ENCODE measurements at regions not wholly inside any gene's neighbourhood (a gene's known extent, or its start where the extent isn't known, plus 50 kb on each side); places are given as distances from the start of the nearest gene placed in this dataset.

DNA sequence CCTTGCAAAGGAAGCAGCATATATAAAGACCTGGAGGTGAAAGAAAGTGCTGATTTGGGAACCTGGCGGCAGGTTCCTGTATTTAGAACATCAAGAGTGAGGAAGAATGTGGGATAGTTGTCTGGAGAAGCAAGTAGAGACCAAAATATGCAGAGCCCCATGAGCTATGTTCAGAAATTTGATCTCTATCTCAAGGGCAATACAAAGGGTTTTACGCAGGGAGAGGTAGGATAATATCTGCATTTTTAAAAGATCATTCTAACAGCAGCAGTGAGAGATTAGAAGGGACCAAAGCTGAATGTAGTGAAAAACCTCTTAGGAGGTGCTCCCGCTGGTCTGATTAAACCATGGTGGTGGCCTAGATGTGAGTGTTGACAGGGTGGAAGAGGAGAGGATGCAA is 453.9 kb upstream of the PKN2 start:
- FAIRE-seq: no peak
- DNase-seq (ENCODE audit: insufficient read length, low spot score): no peak

DNA sequence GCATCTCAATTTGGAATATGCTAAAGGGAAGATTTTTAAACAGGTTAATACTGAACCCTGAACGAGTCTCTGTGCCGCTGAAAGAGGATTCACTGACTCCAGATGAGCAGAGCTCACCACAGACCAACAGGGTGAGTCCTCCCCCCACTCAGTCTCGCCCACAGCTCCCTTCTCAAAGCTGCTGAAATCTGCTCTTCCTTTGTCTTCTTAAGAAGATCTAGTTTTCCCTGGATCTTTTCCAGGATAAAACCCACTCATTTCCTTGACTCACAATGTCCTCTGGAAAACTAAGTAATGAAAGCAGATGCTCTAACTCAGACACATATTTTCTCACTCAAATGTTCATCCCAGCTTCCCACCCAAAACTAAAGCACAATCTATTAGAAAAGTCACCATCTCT is 447.0 kb upstream of the PKN2 start:
- FAIRE-seq (no peak), DNase-seq (ENCODE audit: insufficient read length, low spot score) (no peak)

DNA sequence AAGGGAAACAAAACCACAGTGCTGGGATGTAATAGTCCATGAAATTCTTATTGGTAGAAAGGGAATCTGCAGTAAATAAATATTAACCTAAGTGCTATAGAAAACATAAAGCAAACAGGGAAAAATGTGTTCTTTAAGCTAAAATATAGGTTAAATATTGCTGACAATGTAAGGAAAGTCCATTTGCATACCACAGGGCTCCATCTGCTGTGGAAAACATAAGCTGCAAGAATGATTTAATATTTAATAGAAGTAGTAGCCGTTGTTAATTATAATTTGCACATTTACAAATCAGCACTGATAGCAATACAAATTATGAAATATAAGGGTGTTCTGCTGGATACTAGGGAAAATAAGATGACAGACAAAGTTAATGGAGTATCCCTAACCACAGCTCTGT is 444.9 kb upstream of the PKN2 start:
- FAIRE-seq: no peak
- DNase-seq (ENCODE audit: insufficient read length, low spot score): no peak

DNA sequence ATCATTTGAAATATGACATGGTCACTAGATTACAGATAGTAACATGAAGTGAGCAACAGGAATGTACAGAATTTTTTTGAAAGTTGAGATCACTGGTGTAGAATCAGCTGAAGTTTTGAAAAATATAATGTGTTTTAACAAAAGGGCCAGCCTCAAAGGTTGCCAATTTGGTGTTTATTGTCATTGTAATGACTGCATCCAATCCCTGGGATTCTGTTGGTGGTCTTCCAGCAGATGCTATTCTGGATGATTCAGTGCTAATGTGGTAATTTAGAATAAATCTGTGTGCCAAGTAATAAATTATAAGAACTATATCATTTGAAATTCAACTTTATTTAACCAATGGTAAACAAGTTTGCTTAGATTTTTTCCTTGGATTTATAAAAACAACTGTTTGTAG is 436.4 kb upstream of the PKN2 start:
- no peak for DNase-seq (ENCODE audit: insufficient read length, low spot score)
- FAIRE-seq: no peak

DNA sequence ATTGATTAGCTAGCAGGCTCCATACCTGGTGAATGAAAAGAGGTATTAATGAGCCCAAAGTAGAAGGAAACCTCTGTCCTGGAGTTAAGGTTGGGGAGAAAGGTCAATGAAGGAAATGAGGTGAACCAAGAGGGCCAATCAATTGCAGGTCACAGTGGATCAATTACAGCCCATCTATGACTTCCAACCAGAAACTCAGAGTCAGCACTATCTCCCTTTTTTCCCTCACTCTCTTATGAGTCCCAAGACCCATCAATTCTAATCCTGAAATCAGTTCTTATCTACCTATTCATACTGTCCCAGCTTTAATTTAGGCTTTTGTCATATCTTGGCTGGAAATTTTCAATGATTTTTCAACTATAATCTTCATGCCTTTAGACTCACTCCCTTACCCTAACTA is 433.2 kb upstream of the PKN2 start:
- FAIRE-seq (no peak), DNase-seq (ENCODE audit: insufficient read length, low spot score) (no peak)

DNA sequence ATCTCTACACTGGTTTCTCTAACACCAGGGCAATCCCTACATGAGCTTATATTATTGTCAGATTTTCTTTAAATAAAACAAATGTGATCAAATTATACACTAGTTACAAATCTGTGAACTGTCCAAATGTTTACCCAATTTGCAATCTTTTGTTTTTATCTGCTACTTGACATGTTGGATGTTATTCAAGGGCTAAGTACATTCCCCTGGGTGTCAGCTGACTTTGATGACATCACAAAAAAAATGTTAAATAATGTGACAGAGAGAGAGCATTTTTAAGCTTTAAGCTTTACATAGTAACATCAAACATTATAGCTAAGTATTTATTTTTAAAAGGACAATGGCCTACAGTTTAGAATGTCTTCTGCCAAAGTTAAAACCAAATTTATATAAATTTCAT is 431.3 kb upstream of the PKN2 start:
- FAIRE-seq: no peak
- no peak for DNase-seq (ENCODE audit: insufficient read length, low spot score)

DNA sequence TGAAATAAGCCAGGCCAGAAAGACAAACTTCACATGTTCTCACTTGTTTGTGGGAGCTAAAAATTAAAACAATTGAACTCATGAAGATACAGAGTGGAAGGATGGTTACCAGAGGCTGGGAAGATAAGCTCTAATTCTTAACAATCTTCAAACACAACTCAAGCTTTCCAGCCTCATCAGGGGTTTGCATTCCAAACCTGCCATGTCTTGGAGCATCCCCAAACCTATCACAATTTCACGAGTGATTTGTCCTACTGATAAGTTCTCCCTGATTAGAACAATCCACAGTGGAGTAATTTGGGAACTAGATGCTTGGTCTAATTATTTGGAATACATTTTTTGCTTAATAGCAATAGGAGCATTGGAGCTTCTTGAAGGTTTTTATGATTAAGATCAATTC is 418.5 kb upstream of the PKN2 start:
- FAIRE-seq: no peak
- DNase-seq (ENCODE audit: insufficient read length, low spot score): no peak

DNA sequence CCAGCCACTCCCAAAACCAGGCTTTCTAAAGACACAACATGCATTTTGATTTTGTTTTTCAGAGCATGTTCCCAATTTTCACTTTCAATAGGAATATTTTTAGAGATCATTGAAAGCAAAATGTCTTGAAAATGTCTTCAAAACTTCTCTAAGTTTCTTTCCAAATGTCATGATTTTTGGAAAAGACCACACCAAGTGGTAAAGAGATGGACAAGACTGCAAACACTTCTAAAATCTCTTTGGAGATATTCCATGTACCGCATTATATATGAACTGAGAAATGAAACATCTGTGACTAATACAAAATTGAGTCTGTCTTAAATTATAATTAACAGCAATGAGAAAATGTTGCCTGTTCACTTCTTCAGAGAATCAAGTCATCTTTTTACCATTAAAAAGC is 418.0 kb upstream of the PKN2 start:
- FAIRE-seq: no peak
- DNase-seq (ENCODE audit: insufficient read length, low spot score): no peak

DNA sequence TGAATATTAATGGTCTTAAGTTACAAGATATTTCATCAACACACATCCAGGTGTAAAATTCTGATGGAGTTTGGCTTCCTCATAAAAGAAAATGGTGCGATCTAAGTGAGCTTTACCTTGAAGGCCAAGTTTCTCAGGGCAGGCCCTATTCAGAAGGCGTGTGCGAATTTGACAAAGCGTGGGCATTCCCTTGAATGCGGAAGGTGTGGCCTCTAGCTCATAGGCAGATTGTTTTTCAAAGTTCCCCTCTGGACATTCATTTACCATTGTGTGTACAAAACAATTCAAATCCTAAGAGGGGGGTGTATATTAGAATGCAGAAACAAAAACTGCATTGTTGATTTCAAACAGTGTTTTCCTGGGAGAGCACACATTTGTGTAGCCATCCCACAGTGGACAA is 411.9 kb upstream of the PKN2 start:
- no peak for FAIRE-seq
- no peak for DNase-seq (ENCODE audit: insufficient read length, low spot score)

DNA sequence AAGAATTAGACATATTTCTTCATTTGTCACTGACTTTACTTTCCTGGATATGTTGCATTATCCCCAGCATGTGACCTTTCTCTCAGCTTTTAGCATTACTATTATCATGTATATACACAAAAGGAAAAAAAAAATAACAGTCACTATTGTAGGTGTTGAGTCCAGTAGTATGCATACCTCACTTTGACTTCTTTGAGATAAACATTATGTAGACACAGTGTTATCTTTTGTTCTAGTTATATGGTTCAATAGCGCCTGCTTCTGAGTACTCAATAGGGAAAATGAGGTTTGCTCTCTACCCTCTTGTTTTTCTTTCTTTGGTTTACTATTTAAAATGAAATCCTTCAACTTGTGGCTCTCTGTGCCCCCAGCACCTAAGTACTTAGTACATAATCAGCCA is 409.6 kb upstream of the PKN2 start:
- DNase-seq (ENCODE audit: insufficient read length, low spot score) (no peak), FAIRE-seq (no peak)

DNA sequence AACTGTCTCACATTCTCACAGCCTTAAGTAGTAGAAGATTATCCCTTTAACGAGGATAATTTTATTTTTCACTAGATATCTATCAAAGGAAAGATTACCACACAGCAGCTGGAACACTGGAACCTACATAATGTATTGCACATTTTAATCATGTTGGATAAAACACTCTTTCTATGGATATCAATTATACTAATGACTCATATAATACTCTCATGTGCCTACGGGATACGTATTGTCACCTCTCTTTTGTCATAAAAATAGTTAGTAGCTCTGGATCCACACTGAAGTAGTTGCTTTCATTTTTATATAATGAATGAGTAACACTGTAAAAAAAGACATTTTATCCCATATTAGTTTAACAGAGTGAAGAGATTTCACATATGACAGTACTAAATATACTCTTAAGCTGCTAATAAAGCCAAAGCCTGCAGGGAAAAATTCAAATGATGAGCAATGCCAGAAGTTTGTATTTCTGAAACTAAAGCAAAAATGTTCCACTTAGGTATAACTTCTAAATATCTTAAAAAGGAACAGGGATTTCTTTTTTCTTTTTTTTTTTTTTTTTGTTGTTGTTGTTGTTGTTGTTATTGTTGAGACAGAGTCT is 408.7 kb upstream of the PKN2 start:
- FAIRE-seq: no peak

DNA sequence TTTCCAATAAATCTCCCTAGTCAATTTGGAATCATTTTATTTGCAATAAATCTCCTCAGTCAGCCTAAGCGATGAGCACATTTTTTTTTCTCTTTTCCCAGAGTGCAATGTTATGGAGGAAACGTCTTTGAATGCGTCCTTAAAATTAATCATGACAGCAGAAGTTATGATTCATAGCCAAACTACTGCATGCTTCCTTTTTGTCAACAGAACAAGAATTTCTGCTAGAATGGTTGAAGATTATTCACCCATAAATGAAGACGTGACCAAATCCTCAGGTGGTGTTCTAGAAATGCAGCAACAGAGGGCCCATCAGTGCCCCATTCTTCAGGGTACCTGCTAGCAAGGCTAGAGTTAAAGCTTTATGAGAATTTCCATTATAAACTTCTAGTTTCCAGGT is 407.9 kb upstream of the PKN2 start:
- DNase-seq (ENCODE audit: insufficient read length, low spot score) (no peak), FAIRE-seq (no peak)

More for the DNA sequence above, 408.7 kb upstream of the PKN2 start:
- no peak for DNase-seq (ENCODE audit: insufficient read length, low spot score)

DNA sequence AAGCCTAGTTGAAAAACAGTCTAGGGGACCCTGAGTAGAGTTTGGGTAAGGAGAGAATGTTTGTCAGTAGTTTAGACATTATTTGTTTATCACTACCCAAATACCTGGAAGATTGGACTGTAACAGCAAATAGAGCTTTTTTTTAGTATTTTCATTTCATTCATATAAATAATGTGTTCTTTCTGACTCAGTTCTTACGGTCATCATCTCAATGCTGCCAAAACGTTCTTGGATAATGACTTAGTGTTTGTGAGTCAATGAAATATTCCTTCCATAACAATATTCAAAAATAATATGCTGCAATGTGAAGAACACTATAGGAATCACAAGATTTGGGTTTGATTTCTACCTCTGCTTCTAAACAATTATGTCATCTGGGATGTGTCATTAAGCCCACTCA is 400.0 kb upstream of the PKN2 start:
- DNase-seq (ENCODE audit: insufficient read length, low spot score) (no peak), FAIRE-seq (no peak)

DNA sequence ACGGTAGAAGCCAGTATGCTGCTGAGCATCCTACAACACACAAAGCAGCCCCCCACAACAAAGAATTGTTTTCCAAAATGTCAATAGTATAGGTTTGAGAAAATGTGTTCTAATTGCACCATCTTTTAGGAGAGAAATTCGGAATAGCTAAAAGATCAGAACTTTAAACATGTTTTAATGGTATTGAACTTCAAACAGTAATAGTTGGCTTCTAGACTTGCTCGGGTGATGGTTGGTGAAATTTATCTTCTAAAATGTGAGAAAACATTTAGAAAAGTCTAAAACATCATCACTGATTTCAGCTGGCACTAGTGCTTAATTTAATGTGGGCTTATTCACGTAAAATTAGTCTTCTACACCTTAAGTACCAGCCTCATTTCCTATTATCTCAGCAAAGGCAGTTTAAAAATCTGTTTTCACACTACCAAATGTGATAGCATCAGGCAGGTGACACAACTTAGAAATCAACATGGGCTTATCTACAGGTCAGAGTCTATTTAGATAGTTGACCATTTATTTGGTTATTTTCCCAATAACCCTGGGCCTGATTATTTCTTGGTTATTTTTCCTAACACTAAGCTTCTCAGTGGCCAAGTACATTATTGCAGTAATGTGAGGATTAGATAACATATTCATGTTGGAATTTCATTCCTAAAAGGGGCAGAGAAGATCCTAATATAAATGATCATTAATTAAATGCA is 399.3 kb upstream of the PKN2 start:
- FAIRE-seq: no peak

DNA sequence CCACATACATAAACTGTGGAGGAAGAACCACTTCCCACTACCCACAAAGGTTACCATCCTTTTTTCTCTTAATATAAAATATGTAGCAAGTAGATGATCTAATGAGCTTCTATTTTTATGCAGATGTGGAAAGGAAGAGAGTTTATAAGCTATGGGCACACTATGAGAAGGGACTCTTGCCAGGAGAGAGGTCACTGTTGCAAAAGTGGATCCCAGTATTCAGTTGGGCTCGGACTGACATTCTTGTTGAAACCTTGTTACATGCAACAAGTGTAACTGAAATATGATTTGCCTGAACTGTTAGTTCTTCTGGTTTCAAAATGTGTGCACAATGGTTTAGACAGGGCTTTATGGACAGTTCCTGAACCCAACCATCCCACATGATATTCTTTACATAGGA is 397.4 kb upstream of the PKN2 start:
- FAIRE-seq: no peak
- no peak for DNase-seq (ENCODE audit: insufficient read length, low spot score)

More for the DNA sequence above, 399.3 kb upstream of the PKN2 start:
- no peak for DNase-seq (ENCODE audit: insufficient read length, low spot score)

DNA sequence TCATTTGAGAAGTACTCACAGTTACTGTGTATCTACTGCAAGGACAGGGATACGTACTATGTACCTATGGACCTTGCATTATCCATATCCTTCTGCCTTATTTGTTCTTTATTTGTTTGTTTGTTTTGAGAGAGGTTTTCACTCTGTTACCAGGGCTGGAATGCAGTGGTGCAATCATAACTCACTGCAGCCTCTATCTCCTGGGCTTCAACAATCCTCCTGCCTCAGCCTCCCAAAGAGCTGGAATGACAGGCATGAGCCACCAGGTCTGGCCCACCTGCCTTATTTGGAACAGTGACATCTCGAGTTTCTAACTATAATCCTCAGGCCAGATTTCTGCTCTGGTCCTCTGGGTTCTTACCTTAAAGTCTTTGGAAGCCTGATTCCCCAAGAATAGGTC is 395.5 kb upstream of the PKN2 start:
- no peak for FAIRE-seq
- no peak for DNase-seq (ENCODE audit: insufficient read length, low spot score)

DNA sequence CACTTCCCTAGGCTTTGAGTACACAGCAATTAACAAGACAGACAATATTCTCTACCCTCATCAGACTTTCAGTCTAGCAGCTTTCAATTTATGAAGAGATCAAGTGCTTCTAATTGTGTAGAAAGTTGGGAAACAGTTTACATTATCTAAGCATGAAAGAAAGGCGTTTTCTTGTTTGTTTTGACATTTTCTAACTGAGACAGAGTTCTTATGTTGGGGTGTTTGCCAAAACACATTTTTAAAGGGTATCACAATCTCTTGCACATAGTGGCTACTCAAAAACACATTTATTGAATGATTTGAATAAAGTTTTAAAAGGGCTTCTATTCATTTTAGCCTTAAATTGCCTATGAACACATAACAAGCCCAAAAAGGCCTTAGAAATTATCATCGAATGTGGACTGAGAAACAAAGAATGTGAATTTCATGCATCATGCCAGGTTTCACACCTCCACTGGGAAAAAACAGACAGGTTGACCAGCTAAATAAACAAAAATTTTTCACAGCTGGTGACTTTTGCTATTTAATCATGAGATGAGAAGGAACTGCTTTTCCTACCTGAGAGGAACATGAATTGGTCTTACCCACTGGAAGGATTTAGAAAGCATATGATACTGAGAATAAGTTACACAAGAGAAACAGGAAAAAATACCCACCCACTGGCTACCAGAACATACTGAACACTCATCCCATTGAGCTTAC is 394.5 kb upstream of the PKN2 start:
- DNase-seq (ENCODE audit: insufficient read length, low spot score): no peak

DNA sequence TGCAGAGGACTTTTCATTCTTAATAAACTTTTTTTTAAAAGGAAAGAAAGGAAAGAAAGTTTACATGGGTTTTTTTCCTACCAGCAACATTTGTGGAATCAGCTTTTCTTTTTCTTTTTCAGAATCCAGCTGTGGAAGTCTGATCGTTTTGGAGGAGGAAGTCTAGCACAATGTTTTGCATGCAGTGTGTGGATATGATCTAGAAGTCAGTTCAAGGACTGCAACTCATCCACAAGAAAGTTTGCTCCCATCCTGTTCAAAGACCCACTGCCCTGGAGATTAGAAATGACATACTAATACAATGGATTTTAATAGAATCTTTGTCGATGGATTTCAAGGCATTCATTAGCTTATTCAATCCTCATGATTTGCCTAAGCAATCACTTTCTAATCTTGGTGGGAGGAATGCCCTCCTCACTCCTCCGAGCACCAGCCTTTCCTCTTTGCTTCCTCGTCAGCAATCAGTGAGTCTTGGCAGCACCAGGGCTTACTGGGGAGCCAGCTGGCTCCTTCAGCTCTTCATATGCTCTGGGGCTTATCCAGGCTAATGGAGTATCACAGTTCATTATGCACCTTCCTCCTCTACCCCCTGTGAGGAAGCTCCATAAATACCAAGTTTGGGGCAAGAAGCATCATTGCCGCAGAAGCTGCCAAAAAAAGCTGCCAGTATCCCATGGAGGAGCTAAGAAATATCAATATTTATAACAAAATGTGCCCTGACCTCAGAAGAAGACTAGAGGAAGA is 392.3 kb upstream of the PKN2 start:
- DNase-seq (ENCODE audit: insufficient read length, low spot score) (no peak), FAIRE-seq (no peak)

More for the DNA sequence above, 394.5 kb upstream of the PKN2 start:
- FAIRE-seq: no peak

DNA sequence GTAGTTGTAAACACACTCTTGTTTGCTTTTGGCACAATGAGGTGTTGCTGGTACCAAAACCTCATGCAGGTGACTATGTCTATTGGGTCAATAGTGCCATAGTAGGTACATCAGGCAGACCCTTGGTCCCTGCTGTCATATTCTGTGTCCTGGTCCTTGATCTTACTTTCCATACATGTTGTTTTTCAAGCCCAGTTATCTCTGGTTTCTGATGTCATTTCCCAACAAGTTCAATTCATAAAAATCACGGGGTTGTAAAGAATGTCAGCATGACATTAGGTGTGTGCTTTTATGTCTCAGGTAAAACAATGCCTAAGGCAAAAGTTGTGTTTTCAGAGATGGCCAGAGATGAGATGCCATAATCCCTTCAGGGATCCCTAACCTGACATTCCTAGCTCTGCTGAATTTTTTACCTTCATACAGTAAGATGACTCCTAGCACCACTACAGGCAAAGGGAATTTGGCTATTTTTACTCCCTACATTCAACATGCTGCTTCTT is 390.3 kb upstream of the PKN2 start:
- no peak for FAIRE-seq
- no peak for DNase-seq (ENCODE audit: insufficient read length, low spot score)

DNA sequence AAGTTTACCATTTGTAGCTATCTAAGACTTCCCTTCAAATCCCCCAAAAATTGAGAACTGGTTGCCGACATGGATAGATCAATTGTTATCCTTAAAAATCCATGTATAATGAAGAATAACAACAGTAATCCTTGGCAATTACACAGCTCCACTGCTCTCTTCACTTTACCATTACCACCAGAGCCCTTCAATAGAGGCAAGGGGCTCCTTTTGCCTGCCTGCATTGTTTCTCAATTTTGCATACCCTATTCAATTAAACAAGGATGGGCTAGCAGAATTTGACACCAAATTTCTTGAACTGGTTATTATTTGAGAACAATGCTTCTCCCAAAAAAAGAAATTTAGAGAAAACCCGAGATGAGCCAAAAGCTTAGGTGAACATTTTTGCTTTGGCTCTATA is 387.8 kb upstream of the PKN2 start:
- DNase-seq (ENCODE audit: insufficient read length, low spot score) (no peak), FAIRE-seq (no peak)

DNA sequence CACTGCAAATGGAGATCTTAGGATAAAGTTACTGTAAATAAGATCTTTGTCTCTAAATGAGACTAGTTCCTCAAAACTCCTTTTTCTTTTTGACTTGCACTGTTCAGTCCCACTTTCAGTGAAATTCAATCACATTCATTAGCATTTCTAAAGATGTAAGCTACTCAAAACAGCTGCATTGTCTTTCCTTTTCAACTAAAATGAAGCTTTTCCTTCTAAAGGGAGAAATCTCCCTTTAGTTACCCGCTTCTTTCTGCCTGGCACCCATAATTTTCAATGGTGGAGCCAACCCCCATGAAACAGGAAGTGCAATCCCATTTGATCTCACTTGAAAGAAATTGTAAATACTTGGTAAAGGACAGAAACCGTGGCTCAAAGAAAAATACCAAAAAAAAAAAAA is 387.4 kb upstream of the PKN2 start:
- FAIRE-seq: no peak
- no peak for DNase-seq (ENCODE audit: insufficient read length, low spot score)

Data from GM19239 (cell line).